HUES6 (cell line): ENCODE measurements at regions not wholly inside any gene's neighbourhood (a gene's known extent, or its start where the extent isn't known, plus 50 kb on each side); places are given as distances from the start of the nearest gene placed in this dataset.
"Not testable (repeated sequence)": the region's sequence is repeated elsewhere in the genome, so short reads cannot be mapped to it uniquely, and the experiment has no call there.

Experiments used
- H3K27ac ChIP-seq: 2 replicates; pipeline ENCODE4 v1.7.0; 2013; ENCODE audit warnings: low read depth, mild to moderate bottlenecking, low read length, inconsistent platforms
- H3K27me3 ChIP-seq: 2 replicates; pipeline ENCODE4 v1.6.1; 2013; ENCODE audit warnings: low read length; ENCODE audit not compliant: control insufficient read depth, insufficient read depth
- H3K36me3 ChIP-seq: 2 replicates; pipeline ENCODE4 v1.6.1; 2013; ENCODE audit warnings: low read length; ENCODE audit not compliant: control insufficient read depth, insufficient read depth
- H3K4me1 ChIP-seq: 2 replicates; pipeline ENCODE4 v1.6.1; 2013; ENCODE audit warnings: low read length; ENCODE audit not compliant: control insufficient read depth, insufficient read depth
- H3K4me3 ChIP-seq: 2 replicates; pipeline ENCODE4 v1.5.1; 2013; ENCODE audit warnings: low read depth, low read length
- H3K9ac ChIP-seq: one replicate; pipeline ENCODE4 v1.6.1; 2013; ENCODE audit warnings: mild to moderate bottlenecking, low read length
- H3K9me3 ChIP-seq: 2 replicates; pipeline ENCODE4 v1.6.1; 2013; ENCODE audit warnings: low read depth, low read length; ENCODE audit not compliant: control insufficient read depth, insufficient read depth

GRCh38 chr16:66030036-66030435 lies 336.5 kb upstream of the CDH5 start:
- peaks cover 2% of the 10 kb centered on the region for H3K9me3 ChIP-seq
- H3K9ac ChIP-seq = no peak overlapping the region
- no peak overlapping the region for H3K27ac ChIP-seq
- no peaks in the 10 kb centered on the region for H3K4me1 ChIP-seq
- H3K36me3 ChIP-seq = no peaks in the 10 kb centered on the region
- no peaks in the 10 kb centered on the region for H3K27me3 ChIP-seq
- no peak overlapping the region for H3K4me3 ChIP-seq

GRCh38 chr16:66028510-66029216 lies 337.8 kb upstream of the CDH5 start:
- no peak overlapping the region for H3K4me3 ChIP-seq
- H3K9ac ChIP-seq = no peak overlapping the region
- H3K27ac ChIP-seq = no peak overlapping the region
- no peaks in the 10 kb centered on the region for H3K27me3 ChIP-seq
- H3K9me3 ChIP-seq = peaks cover 13% of the 10 kb centered on the region
- no peaks in the 10 kb centered on the region for H3K36me3 ChIP-seq
- H3K4me1 ChIP-seq = no peaks in the 10 kb centered on the region

DNA sequence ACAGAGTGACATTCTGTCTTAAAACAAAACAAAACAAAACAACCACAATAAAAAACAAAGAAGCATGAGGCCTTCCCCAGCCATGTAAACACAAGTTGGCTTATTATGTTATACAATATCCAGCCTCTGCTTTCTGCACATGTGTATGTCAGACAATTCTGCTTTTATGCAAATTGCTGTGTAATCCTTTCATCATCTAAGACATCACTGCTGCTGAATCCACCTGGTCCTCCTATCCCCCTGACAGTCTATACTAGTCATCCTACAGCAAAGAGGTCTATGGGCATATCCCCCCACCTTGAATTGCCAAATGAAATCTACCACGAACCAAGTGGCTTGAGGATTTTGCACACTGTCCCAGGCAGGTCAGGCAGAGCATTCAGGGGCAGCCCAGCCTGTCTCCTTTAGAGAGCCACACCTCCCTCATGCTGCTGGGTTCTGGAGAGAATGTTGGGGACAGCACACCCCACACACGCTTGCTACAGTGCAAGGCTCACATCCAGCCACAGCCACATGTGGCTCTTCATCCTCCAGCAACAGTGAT lies 339.6 kb upstream of the CDH5 start:
- H3K27ac ChIP-seq = no peak overlapping the region
- no peaks in the 10 kb centered on the region for H3K4me1 ChIP-seq
- no peaks in the 10 kb centered on the region for H3K36me3 ChIP-seq

GRCh38 chr16:66026211-66026610 lies 340.3 kb upstream of the CDH5 start:
- H3K9ac ChIP-seq = no peak overlapping the region

More for the DNA sequence above, 339.6 kb upstream of the CDH5 start:
- Histone ChIP-seq H3K9me3 (peaks cover 22% of the 10 kb centered on the region), H3K4me3 (no peak overlapping the region), H3K9ac (no peak overlapping the region), H3K27me3 (no peaks in the 10 kb centered on the region)

DNA sequence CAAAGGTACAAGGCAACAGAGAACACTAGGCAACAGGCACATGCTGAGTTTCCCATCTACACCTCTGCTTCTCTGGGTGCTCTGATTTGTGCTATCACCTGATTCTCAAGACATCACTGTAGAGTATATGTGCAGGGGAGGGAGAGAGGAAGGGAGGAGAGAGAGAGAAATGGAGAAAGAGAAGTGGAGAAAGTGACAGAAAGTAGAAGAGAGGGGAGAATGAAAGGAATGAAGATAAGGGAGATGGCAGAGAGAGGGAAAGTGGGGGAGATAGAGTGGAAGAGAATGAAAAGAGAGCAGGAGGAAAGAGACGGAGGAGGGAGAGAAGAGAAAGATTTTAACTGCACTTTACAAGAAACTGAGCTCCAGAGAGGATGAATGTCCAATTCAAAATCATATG lies 340.7 kb upstream of the CDH5 start:
- Histone ChIP-seq H3K27me3 (no peaks in the 10 kb centered on the region), H3K27ac (no peak overlapping the region), H3K4me1 (no peaks in the 10 kb centered on the region), H3K9me3 (peaks cover 22% of the 10 kb centered on the region), H3K4me3 (no peak overlapping the region), H3K9ac (no peak overlapping the region), H3K36me3 (no peaks in the 10 kb centered on the region)

More at GRCh38 chr16:66026211-66026610, 340.3 kb upstream of the CDH5 start:
- Histone ChIP-seq H3K36me3 (no peaks in the 10 kb centered on the region), H3K4me1 (no peaks in the 10 kb centered on the region), H3K27ac (no peak overlapping the region), H3K9me3 (peaks cover 22% of the 10 kb centered on the region), H3K4me3 (no peak overlapping the region), H3K27me3 (no peaks in the 10 kb centered on the region)

DNA sequence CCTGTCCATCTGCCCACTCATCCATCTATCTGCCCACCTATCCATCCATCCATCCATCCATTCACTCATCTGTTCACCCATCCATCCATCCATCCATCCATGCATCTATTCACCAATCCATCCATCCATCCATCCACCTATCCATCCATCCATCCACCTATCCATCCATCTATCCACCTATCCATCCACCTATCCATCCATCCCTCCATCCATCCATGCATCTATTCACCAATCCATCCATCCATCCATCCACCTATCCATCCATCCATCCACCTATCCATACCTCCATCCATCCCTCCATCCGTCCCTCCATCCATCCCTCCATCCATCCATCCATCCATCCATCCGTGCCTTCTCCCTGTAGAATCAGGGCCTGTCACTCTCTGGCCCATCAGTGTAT lies 341.9 kb upstream of the CDH5 start:
- not testable (repeated sequence) for H3K4me1 ChIP-seq, H3K27ac ChIP-seq, H3K36me3 ChIP-seq, H3K27me3 ChIP-seq, H3K9ac ChIP-seq, H3K4me3 ChIP-seq
- peaks cover 22% of the 10 kb centered on the region for H3K9me3 ChIP-seq

DNA sequence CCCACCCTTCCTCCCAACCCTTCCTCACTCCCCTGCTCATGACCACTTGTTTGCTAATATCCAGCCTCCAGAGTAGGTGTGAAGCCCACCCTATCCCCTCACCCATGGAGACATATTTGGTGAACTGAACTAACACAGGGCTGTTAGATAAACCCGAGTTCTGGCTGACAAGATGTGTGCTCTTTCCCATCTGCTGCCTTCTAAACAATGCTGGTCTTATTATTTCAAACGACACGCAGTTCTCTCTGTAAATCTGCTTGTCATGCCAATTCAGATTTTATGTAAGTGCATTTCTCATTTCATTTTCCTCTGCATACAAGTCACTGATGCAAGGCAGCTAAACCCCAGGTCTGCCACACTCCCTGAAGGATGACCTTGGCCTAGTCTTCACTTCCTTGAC lies 343.0 kb upstream of the CDH5 start:
- Histone ChIP-seq H3K4me3 (no peak overlapping the region), H3K9me3 (peaks cover 22% of the 10 kb centered on the region)

GRCh38 chr16:66020642-66021041 lies 345.8 kb upstream of the CDH5 start:
- no peak overlapping the region for H3K4me3 ChIP-seq

More for the DNA sequence above, 343.0 kb upstream of the CDH5 start:
- no peaks in the 10 kb centered on the region for H3K27me3 ChIP-seq
- H3K4me1 ChIP-seq = no peaks in the 10 kb centered on the region
- no peaks in the 10 kb centered on the region for H3K36me3 ChIP-seq
- H3K27ac ChIP-seq = no peak overlapping the region
- H3K9ac ChIP-seq = no peak overlapping the region

DNA sequence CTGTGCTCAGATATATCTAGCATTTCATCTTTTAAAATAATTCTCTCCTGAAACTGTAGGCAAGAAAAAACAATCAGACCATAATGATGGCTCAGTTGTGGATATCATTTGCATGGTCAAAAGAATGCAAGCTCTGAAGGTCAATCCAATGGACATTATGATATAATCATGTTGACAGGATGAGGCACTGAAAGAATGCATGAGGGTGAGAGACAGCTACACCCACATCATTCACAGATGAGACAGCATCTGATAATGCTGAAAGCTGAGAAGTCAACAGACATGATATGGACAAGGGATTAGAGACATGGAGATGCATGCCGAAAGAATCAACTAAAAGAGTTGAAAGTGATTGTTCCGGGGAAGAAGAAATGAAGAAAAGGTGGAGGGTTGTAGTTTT lies 346.4 kb upstream of the CDH5 start:
- H3K4me3 ChIP-seq = no peak overlapping the region
- no peak overlapping the region for H3K9ac ChIP-seq
- H3K4me1 ChIP-seq = no peaks in the 10 kb centered on the region
- no peak overlapping the region for H3K27ac ChIP-seq
- H3K9me3 ChIP-seq = peaks cover 21% of the 10 kb centered on the region
- H3K36me3 ChIP-seq = no peaks in the 10 kb centered on the region
- no peaks in the 10 kb centered on the region for H3K27me3 ChIP-seq

More at GRCh38 chr16:66020642-66021041, 345.8 kb upstream of the CDH5 start:
- no peaks in the 10 kb centered on the region for H3K27me3 ChIP-seq
- H3K36me3 ChIP-seq = no peaks in the 10 kb centered on the region
- H3K4me1 ChIP-seq = no peaks in the 10 kb centered on the region
- no peak overlapping the region for H3K9ac ChIP-seq
- no peak overlapping the region for H3K27ac ChIP-seq
- peaks cover 22% of the 10 kb centered on the region for H3K9me3 ChIP-seq

DNA sequence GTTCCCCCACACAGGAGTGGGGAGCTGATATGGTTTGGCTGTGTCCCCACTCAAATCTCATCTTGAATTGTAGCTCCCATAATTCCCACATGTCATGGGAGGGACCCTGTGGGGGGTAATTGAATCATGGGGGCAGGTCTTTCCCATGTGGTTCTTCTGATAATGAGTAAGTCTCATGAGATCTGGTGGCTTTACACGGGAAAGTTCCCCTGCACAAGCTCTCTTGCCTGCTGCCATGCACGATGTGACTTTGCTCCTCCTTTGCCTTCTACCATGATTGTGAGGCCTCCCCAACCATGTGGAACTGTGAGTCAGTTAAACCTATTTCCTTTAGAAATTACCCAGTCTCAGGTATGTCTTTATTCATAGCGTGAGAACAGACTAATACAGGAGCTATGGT lies 347.0 kb upstream of the CDH5 start:
- not testable (repeated sequence) for H3K36me3 ChIP-seq, H3K4me3 ChIP-seq, H3K27me3 ChIP-seq, H3K4me1 ChIP-seq, H3K27ac ChIP-seq, H3K9ac ChIP-seq
- peaks cover 15% of the 10 kb centered on the region for H3K9me3 ChIP-seq

- no peak overlapping the region for H3K4me3 ChIP-seq
- no peak overlapping the region for H3K27ac ChIP-seq
- no peaks in the 10 kb centered on the region for H3K27me3 ChIP-seq
- no peak overlapping the region for H3K9ac ChIP-seq
- H3K4me1 ChIP-seq = no peaks in the 10 kb centered on the region
- H3K9me3 ChIP-seq = no peaks in the 10 kb centered on the region
- H3K36me3 ChIP-seq = no peaks in the 10 kb centered on the region
Observed at GRCh38 chr16:66014221-66014620, 352.3 kb upstream of the CDH5 start.
